Astrocyte of the hippocampus (primary cell): ENCODE measurements at regions not wholly inside any gene's neighbourhood (a gene's known extent, or its start where the extent isn't known, plus 50 kb on each side); places are given as distances from the start of the nearest gene placed in this dataset.

Experiments used
- DNase-seq: peaks from one replicate; pipeline ENCODE4 v3.0.0; 2011; ENCODE audit warnings: low read depth, low spot score

- DNase-seq: peak; percentile 64
These were observed 282.8 kb downstream of the MN1 start for GRCh38 chr22:27518531-27519340.

- no peak for DNase-seq
These were observed 277.8 kb downstream of the MN1 start for GRCh38 chr22:27523711-27524110.

- no peak for DNase-seq
These were observed 275.8 kb downstream of the MN1 start for GRCh38 chr22:27525711-27526110.

GRCh38 chr22:27526901-27527300 lies 274.7 kb downstream of the MN1 start:
- no peak for DNase-seq

- DNase-seq: peak; percentile 92
These were observed 269.6 kb downstream of the MN1 start for GRCh38 chr22:27531782-27532530.

- no peak for DNase-seq
These were observed 268.3 kb downstream of the MN1 start for GRCh38 chr22:27533105-27533745.

GRCh38 chr22:27534720-27535125 lies 266.8 kb downstream of the MN1 start:
- peak; percentile 40 for DNase-seq

- DNase-seq: no peak
These were observed 266.1 kb downstream of the MN1 start for GRCh38 chr22:27535452-27535851.

- DNase-seq: no peak
These were observed 264.1 kb downstream of the MN1 start for GRCh38 chr22:27537501-27537900.

- DNase-seq: no peak
These were observed 262.9 kb downstream of the MN1 start for GRCh38 chr22:27538666-27539065.

GRCh38 chr22:27540247-27540646 lies 261.3 kb downstream of the MN1 start:
- DNase-seq: no peak

GRCh38 chr22:27540656-27541396 lies 260.7 kb downstream of the MN1 start:
- no peak for DNase-seq

GRCh38 chr22:27541836-27542235 lies 259.7 kb downstream of the MN1 start:
- no peak for DNase-seq

GRCh38 chr22:27542602-27543001 lies 259.0 kb downstream of the MN1 start:
- DNase-seq: no peak

- no peak for DNase-seq
These were observed 258.1 kb downstream of the MN1 start for GRCh38 chr22:27543460-27543859.

GRCh38 chr22:27545085-27545484 lies 256.5 kb downstream of the MN1 start:
- DNase-seq: no peak

- DNase-seq: no peak
These were observed 255.2 kb downstream of the MN1 start for GRCh38 chr22:27546157-27546935.

- DNase-seq: no peak
These were observed 250.2 kb downstream of the MN1 start for GRCh38 chr22:27551402-27551801.

GRCh38 chr22:27552176-27552575 lies 249.4 kb downstream of the MN1 start:
- no peak for DNase-seq

GRCh38 chr22:27552863-27553262 lies 248.7 kb downstream of the MN1 start:
- DNase-seq: no peak
